ENCODE measurements at regions not wholly inside any gene's neighbourhood (a gene's known extent, or its start where the extent isn't known, plus 50 kb on each side); places are given as distances from the start of the nearest gene placed in this dataset.

DNA sequence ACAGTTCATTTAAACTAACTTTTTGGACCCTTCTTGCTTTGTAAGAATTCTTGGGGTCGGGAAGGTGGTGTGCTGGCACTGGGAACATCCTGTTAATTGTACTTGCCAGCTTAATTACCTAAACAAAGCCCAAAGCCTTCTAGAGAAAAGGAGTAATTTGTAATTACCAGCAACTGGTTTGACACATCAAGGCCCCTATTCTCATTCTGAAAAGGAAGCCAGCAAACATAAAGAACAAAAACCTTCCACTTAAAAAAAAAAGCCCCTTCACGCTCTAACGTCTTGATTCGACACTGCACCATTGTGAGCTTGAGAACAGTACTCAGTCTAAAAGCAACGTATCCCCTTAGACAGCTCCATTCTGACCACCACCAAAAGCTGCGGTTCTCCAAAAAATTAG is 74.7 kb upstream of the RPH3AL start:
- no peaks in the 10 kb centered on the region for H3K27me3 ChIP-seq (ENCODE audit: control insufficient read depth, insufficient read depth, low read length)
- H3K9ac ChIP-seq (ENCODE audit: low read depth, low read length), result no peak overlapping the region
- no peaks in the 10 kb centered on the region for H3K36me3 ChIP-seq (ENCODE audit: control insufficient read depth, insufficient read depth, low read length)
- no peak overlapping the region for H3K4me3 ChIP-seq (ENCODE audit: low read depth, low read length)
- H3K4me1 ChIP-seq (ENCODE audit: control insufficient read depth, insufficient read depth, low read length), result peaks cover 5% of the 10 kb centered on the region
- H3K9me3 ChIP-seq (ENCODE audit: control insufficient read depth, insufficient read depth, low read length), result no peaks in the 10 kb centered on the region

- no peak overlapping the region for H3K4me3 ChIP-seq (ENCODE audit: low read depth, low read length)
- H3K9me3 ChIP-seq (ENCODE audit: control insufficient read depth, insufficient read depth, low read length), result no peaks in the 10 kb centered on the region
- peaks cover 5% of the 10 kb centered on the region for H3K4me1 ChIP-seq (ENCODE audit: control insufficient read depth, insufficient read depth, low read length)
- peaks cover 2% of the 10 kb centered on the region for H3K36me3 ChIP-seq (ENCODE audit: control insufficient read depth, insufficient read depth, low read length)
- no peak overlapping the region for H3K9ac ChIP-seq (ENCODE audit: low read depth, low read length)
- no peaks in the 10 kb centered on the region for H3K27me3 ChIP-seq (ENCODE audit: control insufficient read depth, insufficient read depth, low read length)
Observed at GRCh38 chr17:422196-422930, 69.8 kb upstream of the RPH3AL start.

- Histone ChIP-seq H3K9ac (ENCODE audit: low read depth, low read length) (no peak overlapping the region), H3K36me3 (ENCODE audit: control insufficient read depth, insufficient read depth, low read length) (peaks cover 2% of the 10 kb centered on the region), H3K4me1 (ENCODE audit: control insufficient read depth, insufficient read depth, low read length) (no peaks in the 10 kb centered on the region), H3K9me3 (ENCODE audit: control insufficient read depth, insufficient read depth, low read length) (no peaks in the 10 kb centered on the region), H3K4me3 (ENCODE audit: low read depth, low read length) (no peak overlapping the region), H3K27me3 (ENCODE audit: control insufficient read depth, insufficient read depth, low read length) (no peaks in the 10 kb centered on the region)
Observed at GRCh38 chr17:420479-421175, 68.0 kb upstream of the RPH3AL start.

DNA sequence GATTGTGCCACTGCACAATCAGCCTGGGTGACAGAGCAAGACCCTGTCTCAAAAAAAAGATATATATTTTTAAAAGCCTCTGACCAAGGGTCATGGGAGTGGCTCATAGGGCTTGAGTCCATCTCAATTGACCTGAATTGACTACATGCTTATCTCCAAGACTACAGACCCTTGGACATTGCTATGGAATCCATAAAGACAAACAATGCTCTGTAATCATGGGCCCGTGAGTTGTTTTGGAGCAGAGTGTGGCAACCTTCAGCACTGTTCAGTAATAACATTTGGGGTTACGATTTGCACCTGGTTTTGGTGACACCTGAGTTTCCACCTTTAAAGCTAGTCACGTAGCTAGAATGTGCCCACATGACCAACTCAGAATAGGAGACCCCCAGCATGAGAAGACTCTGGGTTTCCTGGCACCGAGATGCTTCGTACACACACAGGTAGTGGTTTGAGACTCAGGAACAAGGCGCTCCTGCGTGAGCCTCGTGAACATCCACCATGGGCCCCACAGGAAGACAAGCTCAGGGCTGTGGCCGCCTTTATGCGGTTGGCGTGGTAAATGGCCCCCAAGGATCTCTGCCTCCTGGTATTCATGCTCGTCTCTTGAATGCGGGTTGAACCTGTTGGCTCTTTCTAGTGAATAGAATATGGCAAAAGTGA is 66.6 kb upstream of the RPH3AL start:
- Histone ChIP-seq H3K9me3 (ENCODE audit: control insufficient read depth, insufficient read depth, low read length) (no peaks in the 10 kb centered on the region), H3K27me3 (ENCODE audit: control insufficient read depth, insufficient read depth, low read length) (no peaks in the 10 kb centered on the region), H3K36me3 (ENCODE audit: control insufficient read depth, insufficient read depth, low read length) (peaks cover 2% of the 10 kb centered on the region), H3K9ac (ENCODE audit: low read depth, low read length) (no peak overlapping the region), H3K4me1 (ENCODE audit: control insufficient read depth, insufficient read depth, low read length) (no peaks in the 10 kb centered on the region), H3K4me3 (ENCODE audit: low read depth, low read length) (no peak overlapping the region)

GRCh38 chr17:418421-418751 is 65.8 kb upstream of the RPH3AL start:
- peaks cover 2% of the 10 kb centered on the region for H3K36me3 ChIP-seq (ENCODE audit: control insufficient read depth, insufficient read depth, low read length)
- H3K4me3 ChIP-seq (ENCODE audit: low read depth, low read length), result no peak overlapping the region
- H3K9ac ChIP-seq (ENCODE audit: low read depth, low read length), result no peak overlapping the region
- H3K4me1 ChIP-seq (ENCODE audit: control insufficient read depth, insufficient read depth, low read length), result no peaks in the 10 kb centered on the region
- H3K27me3 ChIP-seq (ENCODE audit: control insufficient read depth, insufficient read depth, low read length), result no peaks in the 10 kb centered on the region
- no peaks in the 10 kb centered on the region for H3K9me3 ChIP-seq (ENCODE audit: control insufficient read depth, insufficient read depth, low read length)

DNA sequence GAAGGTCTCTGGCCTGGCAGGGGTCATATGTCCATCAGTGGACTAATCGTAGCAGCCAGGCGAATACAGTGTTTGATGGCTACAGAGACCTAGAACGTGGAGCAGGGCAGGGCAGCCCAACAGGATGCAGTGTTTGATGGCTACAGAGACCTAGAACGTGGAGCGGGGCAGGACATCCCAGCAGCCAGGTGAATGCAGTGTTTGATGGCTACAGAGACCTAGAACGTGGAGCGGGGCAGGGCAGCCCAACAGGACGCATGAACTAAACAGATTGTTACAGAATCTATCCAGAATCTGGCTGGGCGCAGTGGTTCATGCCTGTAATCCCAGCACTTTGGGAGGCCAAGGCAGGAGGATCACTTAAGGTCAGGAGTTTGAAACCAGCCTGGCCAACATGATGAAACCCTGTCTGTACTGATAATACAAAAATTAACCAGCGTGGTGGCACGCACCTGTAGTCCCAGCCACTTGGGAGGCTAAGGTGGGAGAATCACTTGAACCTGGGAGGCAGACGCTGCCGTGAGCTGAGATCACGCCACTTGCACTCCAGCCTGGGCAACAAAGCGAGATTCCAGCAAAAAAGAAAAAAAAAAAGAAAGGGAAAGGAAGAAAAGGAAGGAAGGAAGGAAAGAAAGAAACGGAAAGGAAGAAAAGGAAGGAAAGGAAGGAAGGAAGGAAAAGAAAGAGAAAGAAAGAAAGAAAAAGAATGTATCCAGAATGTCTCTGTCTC is 65.2 kb upstream of the RPH3AL start:
- H3K9me3 ChIP-seq (ENCODE audit: control insufficient read depth, insufficient read depth, low read length), result no peaks in the 10 kb centered on the region
- no peak overlapping the region for H3K9ac ChIP-seq (ENCODE audit: low read depth, low read length)
- no peak overlapping the region for H3K4me3 ChIP-seq (ENCODE audit: low read depth, low read length)
- H3K4me1 ChIP-seq (ENCODE audit: control insufficient read depth, insufficient read depth, low read length), result no peaks in the 10 kb centered on the region
- peaks cover 2% of the 10 kb centered on the region for H3K36me3 ChIP-seq (ENCODE audit: control insufficient read depth, insufficient read depth, low read length)
- no peaks in the 10 kb centered on the region for H3K27me3 ChIP-seq (ENCODE audit: control insufficient read depth, insufficient read depth, low read length)

DNA sequence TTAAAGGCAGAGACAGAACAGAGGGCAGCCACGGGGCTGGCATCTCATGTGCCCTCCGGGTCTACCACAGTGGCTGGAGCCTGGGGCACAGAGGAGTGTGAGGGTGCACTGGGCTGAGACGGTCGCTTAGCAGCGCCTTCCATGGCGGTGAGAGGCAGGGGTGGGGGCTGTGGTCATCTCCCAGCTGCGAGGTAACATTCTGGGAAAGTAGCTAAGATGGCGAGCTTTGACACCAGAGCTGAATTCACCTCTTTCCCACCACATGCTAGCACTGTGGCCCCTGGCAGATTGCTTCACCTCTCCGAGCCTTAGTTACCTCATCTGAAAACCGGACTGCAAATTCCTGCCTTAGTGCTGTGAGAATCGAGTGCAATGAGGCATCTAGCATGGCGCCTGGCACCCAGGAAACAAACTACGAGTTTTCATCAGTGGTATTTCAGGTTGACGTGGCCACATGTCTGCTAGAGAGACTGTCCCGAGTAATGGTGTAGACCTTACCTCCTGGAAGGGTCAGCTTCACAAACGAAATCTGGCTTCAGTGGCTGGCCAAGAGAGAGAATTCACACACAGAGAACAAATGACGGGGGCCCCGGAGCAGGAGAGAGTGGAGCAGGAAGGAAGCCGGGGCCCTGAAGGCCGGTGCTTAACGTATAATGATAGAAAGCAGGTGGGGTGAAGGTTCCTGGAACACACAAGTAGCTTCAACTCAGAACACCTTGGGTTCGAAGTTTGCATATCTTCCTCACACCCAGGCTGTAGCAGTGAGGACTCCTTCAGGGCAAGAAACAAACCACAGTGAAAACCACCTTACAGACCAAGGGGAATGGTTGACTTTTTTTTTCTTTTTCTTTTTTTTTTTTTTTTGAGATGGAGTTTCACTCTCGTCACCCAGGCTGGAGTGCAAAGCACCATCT is 63.9 kb upstream of the RPH3AL start:
- Histone ChIP-seq H3K27me3 (ENCODE audit: control insufficient read depth, insufficient read depth, low read length) (no peaks in the 10 kb centered on the region), H3K36me3 (ENCODE audit: control insufficient read depth, insufficient read depth, low read length) (peaks cover 2% of the 10 kb centered on the region), H3K9ac (ENCODE audit: low read depth, low read length) (no peak overlapping the region), H3K4me1 (ENCODE audit: control insufficient read depth, insufficient read depth, low read length) (no peaks in the 10 kb centered on the region), H3K9me3 (ENCODE audit: control insufficient read depth, insufficient read depth, low read length) (no peaks in the 10 kb centered on the region), H3K4me3 (ENCODE audit: low read depth, low read length) (no peak overlapping the region)

GRCh38 chr17:413706-414380 is 61.2 kb upstream of the RPH3AL start:
- Histone ChIP-seq H3K27me3 (ENCODE audit: control insufficient read depth, insufficient read depth, low read length) (no peaks in the 10 kb centered on the region), H3K4me1 (ENCODE audit: control insufficient read depth, insufficient read depth, low read length) (peaks cover 7% of the 10 kb centered on the region)

GRCh38 chr17:413016-413350 is 60.4 kb upstream of the RPH3AL start:
- H3K36me3 ChIP-seq (ENCODE audit: control insufficient read depth, insufficient read depth, low read length), result no peaks in the 10 kb centered on the region
- H3K9me3 ChIP-seq (ENCODE audit: control insufficient read depth, insufficient read depth, low read length), result no peaks in the 10 kb centered on the region
- peaks cover 7% of the 10 kb centered on the region for H3K4me1 ChIP-seq (ENCODE audit: control insufficient read depth, insufficient read depth, low read length)
- no peak overlapping the region for H3K4me3 ChIP-seq (ENCODE audit: low read depth, low read length)
- H3K9ac ChIP-seq (ENCODE audit: low read depth, low read length), result no peak overlapping the region
- H3K27me3 ChIP-seq (ENCODE audit: control insufficient read depth, insufficient read depth, low read length), result no peaks in the 10 kb centered on the region

More at GRCh38 chr17:413706-414380, 61.2 kb upstream of the RPH3AL start:
- no peaks in the 10 kb centered on the region for H3K9me3 ChIP-seq (ENCODE audit: control insufficient read depth, insufficient read depth, low read length)
- no peak overlapping the region for H3K4me3 ChIP-seq (ENCODE audit: low read depth, low read length)
- H3K9ac ChIP-seq (ENCODE audit: low read depth, low read length), result no peak overlapping the region
- peaks cover 2% of the 10 kb centered on the region for H3K36me3 ChIP-seq (ENCODE audit: control insufficient read depth, insufficient read depth, low read length)

- no peaks in the 10 kb centered on the region for H3K36me3 ChIP-seq (ENCODE audit: control insufficient read depth, insufficient read depth, low read length)
- peaks cover 7% of the 10 kb centered on the region for H3K4me1 ChIP-seq (ENCODE audit: control insufficient read depth, insufficient read depth, low read length)
- H3K27me3 ChIP-seq (ENCODE audit: control insufficient read depth, insufficient read depth, low read length), result no peaks in the 10 kb centered on the region
- H3K4me3 ChIP-seq (ENCODE audit: low read depth, low read length), result no peak overlapping the region
- no peaks in the 10 kb centered on the region for H3K9me3 ChIP-seq (ENCODE audit: control insufficient read depth, insufficient read depth, low read length)
- H3K9ac ChIP-seq (ENCODE audit: low read depth, low read length), result no peak overlapping the region
Observed at GRCh38 chr17:412211-413015, 59.8 kb upstream of the RPH3AL start.

Measured in iPS-15b (cell line).